PC-3 (cell line): ENCODE measurements at regions not wholly inside any gene's neighbourhood (a gene's known extent, or its start where the extent isn't known, plus 50 kb on each side); places are given as distances from the start of the nearest gene placed in this dataset.

ENCODE experiments used
- EZH2 ChIP-seq: fragments of 300-600 bp; sonication (generic); IDR thresholded peaks from one replicate; pipeline ENCODE4 v1.6.1; 2017; ENCODE audit warnings: antibody characterized with exemption, mild to moderate bottlenecking, low read length; ENCODE audit not compliant: unreplicated experiment
- EZH2phosphoT487 ChIP-seq: fragments of 300-600 bp; sonication (generic); IDR thresholded peaks from 2 replicates; pipeline ENCODE4 v1.6.1; 2018; ENCODE audit warnings: mild to moderate bottlenecking, antibody characterized with exemption, low read length, borderline replicate concordance
- TF ChIP-seq, protein P1 (sequence below): fragments of 300-600 bp; sonication (generic); conservative IDR thresholded peaks from 2 replicates; pipeline ENCODE4 v1.5.1; 2017; ENCODE audit warnings: antibody characterized with exemption, low read depth, mild to moderate bottlenecking, low read length

- TF ChIP-seq, protein P1, sequence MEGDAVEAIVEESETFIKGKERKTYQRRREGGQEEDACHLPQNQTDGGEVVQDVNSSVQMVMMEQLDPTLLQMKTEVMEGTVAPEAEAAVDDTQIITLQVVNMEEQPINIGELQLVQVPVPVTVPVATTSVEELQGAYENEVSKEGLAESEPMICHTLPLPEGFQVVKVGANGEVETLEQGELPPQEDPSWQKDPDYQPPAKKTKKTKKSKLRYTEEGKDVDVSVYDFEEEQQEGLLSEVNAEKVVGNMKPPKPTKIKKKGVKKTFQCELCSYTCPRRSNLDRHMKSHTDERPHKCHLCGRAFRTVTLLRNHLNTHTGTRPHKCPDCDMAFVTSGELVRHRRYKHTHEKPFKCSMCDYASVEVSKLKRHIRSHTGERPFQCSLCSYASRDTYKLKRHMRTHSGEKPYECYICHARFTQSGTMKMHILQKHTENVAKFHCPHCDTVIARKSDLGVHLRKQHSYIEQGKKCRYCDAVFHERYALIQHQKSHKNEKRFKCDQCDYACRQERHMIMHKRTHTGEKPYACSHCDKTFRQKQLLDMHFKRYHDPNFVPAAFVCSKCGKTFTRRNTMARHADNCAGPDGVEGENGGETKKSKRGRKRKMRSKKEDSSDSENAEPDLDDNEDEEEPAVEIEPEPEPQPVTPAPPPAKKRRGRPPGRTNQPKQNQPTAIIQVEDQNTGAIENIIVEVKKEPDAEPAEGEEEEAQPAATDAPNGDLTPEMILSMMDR = no peak
- TF ChIP-seq EZH2 = no peak
- TF ChIP-seq EZH2phosphoT487 = no peak
Measured at GRCh38 chr20:23186808-23187207, 100.7 kb upstream of the CD93 start.
